Heart right ventricle (tissue), 16 donors: ENCODE measurements at regions not wholly inside any gene's neighbourhood (a gene's known extent, or its start where the extent isn't known, plus 50 kb on each side); places are given as distances from the start of the nearest gene placed in this dataset.

Source experiments
- ATAC-seq, 8 donors: fragments of 200-7000 bp; cut with Tn5 transposase; one replicate each; pipeline ENCODE4 v1.9.1; 2020; ENCODE audit warnings: mild to moderate bottlenecking in 8 of 8, moderate library complexity in 8 of 8, moderate number of reproducible peaks in 1 of 8
- DNase-seq, 2 donors: peaks; one replicate each; pipeline ENCODE4 v3.0.0-alpha.2; 2020
- H3K27ac ChIP-seq, 10 donors: fragments of 200-600 bp; sonication (generic) in 2 of 10; one replicate each; pipeline versions ENCODE4 v1.5.0 to v1.8.0; 2020 to 2022; ENCODE audit warnings: mild to moderate bottlenecking in 3 of 10
- H3K27me3 ChIP-seq, 7 donors: fragments of 200-600 bp; one replicate each; pipeline ENCODE4 v1.8.0; 2021 to 2022; ENCODE audit warnings: mild to moderate bottlenecking in 2 of 7
- H3K36me3 ChIP-seq, 9 donors: fragments of 200-600 bp; sonication (generic) in 1 of 9; one replicate each; pipeline versions ENCODE4 v1.5.0 to v1.8.0; 2020 to 2022; ENCODE audit warnings: mild to moderate bottlenecking in 2 of 9
- H3K4me1 ChIP-seq, 9 donors: fragments of 200-600 bp; sonication (generic) in 1 of 9; one replicate each; pipeline versions ENCODE4 v1.5.0 to v1.8.0; 2020 to 2022; ENCODE audit warnings: mild to moderate bottlenecking in 4 of 9
- H3K4me3 ChIP-seq, 10 donors: fragments of 200-600 bp; sonication (generic) in 2 of 10; one replicate each; pipeline versions ENCODE4 v1.5.0 to v1.8.0; 2020 to 2022; ENCODE audit warnings: mild to moderate bottlenecking in 7 of 10, moderate library complexity in 2 of 10
- H3K9me3 ChIP-seq, 11 donors: fragments of 200-600 bp in 10 of 11; sonication (generic) in 2 of 11; one replicate each; pipeline versions ENCODE4 v1.5.0 to v1.8.0; 2013 to 2022; ENCODE audit warnings: mild to moderate bottlenecking in 2 of 11, control low read depth in 1 of 11, moderate library complexity in 1 of 11
- CTCF ChIP-seq, 9 donors: fragments of 200-600 bp; sonication (generic) in 2 of 9; IDR thresholded peaks; one replicate each; pipeline versions ENCODE4 v1.5.0 to v1.8.0; 2021 to 2022; ENCODE audit warnings: antibody characterized with exemption in 9 of 9, mild to moderate bottlenecking in 5 of 9, moderate library complexity in 1 of 9
- WGBS, 2 donors: extraction: QIAGEN DNeasy Blood & Tissue Kit; methylation state at CpG; one replicate each; pipeline ENCODE4 v1.1.7; 2013; ENCODE audit warnings: inconsistent platforms in 1 of 2; 5-methylcytosine and 5-hydroxymethylcytosine counted together
- intact Hi-C, 10 donors: fragments of 100-400 bp; cut with DNase I; formaldehyde crosslinking; loops; one replicate each; pipeline versions ENCODE4 v1.11.1 to v1.14.2; 2022
- donor health status: Arrhythmogenic right ventricular cardiomyopathy.
- donor health status: ischemic (EF 13 %, LVEDD 7.1; RV severe dilation, severe dysfunction).
- donor health status: healthy with polysubstance abuse.
- donor health status: DM: no; HTN: yes; CAD: no.
- donor health status: DM: no; HTN: no; CAD: no.
- donor health status: ischemic (EF 25% LVEDD 6.9; RV normal size, moderate dysfunction).
- donor health status: ischemic (EF 25% LVEDD 5.7; RV mildly dilated, moderate dysfunction).
- donor health status: healthy.
- donor health status: DM: yes; HTN: yes; CAD: no.
- donor health status: Ischemic cardiomyopathy.
- donor health status: ischemic (EF 35%, LVEDD 5.7; RV mildly dilated, moderate dysfunction).
- donor health status: nonischemic (EF 11% LVEDD 7.7; RV severe dilation, severe dysfunction).
- donor health status: DM: yes; HTN: yes; CAD: no.
- donor health status: PGD.
- donor health status: ischemic (EF 29% LVEDD 5.4; RV normal size, mild dysfunction).
- donor health status: nonischemic (EF 23%, LVEDD 6.1; RV moderate dilation, normal function).

GRCh38 chr2:30030361-30030760 is 109.0 kb upstream of the ALK start:
- intact Hi-C loops = no loop called here
- DNase-seq (no peak), ATAC-seq (no peak)
- no peak overlapping the region for H3K27ac ChIP-seq
- H3K9me3 ChIP-seq = no peaks in the 10 kb centered on the region
- H3K27me3 ChIP-seq = peaks cover 0 to 55% (median 20%) of the 10 kb centered on the region in 7 donors
- 67 to 78% methylated on average over 3 of the region's 3 CpGs for WGBS, 2 donors
- H3K4me1 ChIP-seq = no peaks in the 10 kb centered on the region
- no peak for TF ChIP-seq CTCF (IDR thresholded peaks at IDR 0.05)
- no peak overlapping the region for H3K4me3 ChIP-seq
- no peaks in the 10 kb centered on the region for H3K36me3 ChIP-seq

GRCh38 chr2:30031184-30031583 is 109.8 kb upstream of the ALK start:
- H3K27ac ChIP-seq = no peak overlapping the region
- ATAC-seq (no peak), DNase-seq (no peak)
- intact Hi-C loops = no loop called here
- TF ChIP-seq CTCF (IDR thresholded peaks at IDR 0.05) = no peak
- H3K27me3 ChIP-seq = peaks cover 0 to 52% (median 20%) of the 10 kb centered on the region in 7 donors
- H3K4me1 ChIP-seq = no peaks in the 10 kb centered on the region
- H3K4me3 ChIP-seq = no peak overlapping the region
- WGBS, 2 donors = 38 to 41% methylated on average over 5 of the region's 5 CpGs
- H3K36me3 ChIP-seq = no peaks in the 10 kb centered on the region
- H3K9me3 ChIP-seq = no peaks in the 10 kb centered on the region

- Histone ChIP-seq H3K27ac (no peak overlapping the region), H3K4me3 (no peak overlapping the region), H3K27me3 (peaks cover 0 to 34% (median 4%) of the 10 kb centered on the region in 7 donors), H3K9me3 (no peaks in the 10 kb centered on the region), H3K4me1 (no peaks in the 10 kb centered on the region), H3K36me3 (no peaks in the 10 kb centered on the region)
- DNase-seq = no peak
- intact Hi-C loops = no loop called here
- TF ChIP-seq CTCF (IDR thresholded peaks at IDR 0.05) = no peak
- 86 to 91% methylated on average over 5 of the region's 5 CpGs for WGBS, 2 donors
- ATAC-seq = no peak
These were observed 112.6 kb upstream of the YPEL5 start for GRCh38 chr2:30034052-30034775.

GRCh38 chr2:30037016-30037415 is 109.8 kb upstream of the YPEL5 start:
- intact Hi-C loops = no loop called here

More at GRCh38 chr2:30037016-30037415, 109.8 kb upstream of the YPEL5 start:
- H3K4me3 ChIP-seq = no peak overlapping the region
- H3K4me1 ChIP-seq = no peaks in the 10 kb centered on the region
- 88 to 90% methylated on average over 2 of the region's 2 CpGs for WGBS, 2 donors
- H3K36me3 ChIP-seq = no peaks in the 10 kb centered on the region
- ATAC-seq (no peak), DNase-seq (no peak)
- no peaks in the 10 kb centered on the region for H3K9me3 ChIP-seq
- no peak overlapping the region for H3K27ac ChIP-seq
- H3K27me3 ChIP-seq = peaks cover 0 to 13% (median 0%) of the 10 kb centered on the region in 7 donors
- no peak for TF ChIP-seq CTCF (IDR thresholded peaks at IDR 0.05)
